SH-SY5Y (cell line): ENCODE measurements at regions not wholly inside any gene's neighbourhood (a gene's known extent, or its start where the extent isn't known, plus 50 kb on each side); places are given as distances from the start of the nearest gene placed in this dataset.

ENCODE experiments used
- GATA2 ChIP-seq: IDR thresholded peaks from 2 replicates; pipeline ENCODE4 v1.6.1; 2011; ENCODE audit warnings: mild to moderate bottlenecking, low read depth, low read length
- GATA3 ChIP-seq: IDR thresholded peaks from 2 replicates; pipeline ENCODE4 v1.6.1; 2011; ENCODE audit warnings: low read depth, mild to moderate bottlenecking, low read length, moderate library complexity

GRCh38 chr13:83709426-83710132 is 172.7 kb downstream of the SLITRK1 start:
- TF ChIP-seq GATA3 (no peak), GATA2 (no peak)
